Activated T-cell treated with anti-CD3 and anti-CD28 coated beads, Interleukin-2, amount 50 U/mL, for 72 hours (primary cell): ENCODE measurements at regions not wholly inside any gene's neighbourhood (a gene's known extent, or its start where the extent isn't known, plus 50 kb on each side); places are given as distances from the start of the nearest gene placed in this dataset.

ENCODE experiments used
- ATAC-seq, 2 donors: fragments of 150-1000 bp; cut with Tn5 transposase; replicated peaks in 1 of 2; 2 replicates each; pipeline ENCODE4 v1.10.0; 2021; ENCODE audit warnings: moderate library complexity in 2 of 2, mild to moderate bottlenecking in 1 of 2
- DNase-seq, 2 donors: peaks; one replicate each; pipeline ENCODE4 v3.0.0; 2021 to 2022; ENCODE audit warnings: mixed read lengths in 1 of 2
- H3K27ac Mint-ChIP-seq: one replicate; pipeline ENCODE4 v1.8.0; 2022; ENCODE audit warnings: mild to moderate bottlenecking, moderate library complexity, mixed read lengths
- H3K27me3 Mint-ChIP-seq: one replicate; pipeline ENCODE4 v1.8.0; 2022; ENCODE audit warnings: low read depth, mixed read lengths
- H3K36me3 Mint-ChIP-seq, 2 donors: one replicate each; pipeline ENCODE4 v1.8.0; 2022; ENCODE audit warnings: mixed read lengths in 2 of 2, mild to moderate bottlenecking in 1 of 2; ENCODE audit not compliant: insufficient read depth in 2 of 2
- H3K4me1 Mint-ChIP-seq: one replicate; pipeline ENCODE4 v1.8.0; 2022; ENCODE audit warnings: low read depth, mixed read lengths
- H3K4me3 Mint-ChIP-seq, 2 donors: one replicate each; pipeline ENCODE4 v1.8.0; 2022; ENCODE audit warnings: mild to moderate bottlenecking in 2 of 2, mixed read lengths in 2 of 2, moderate library complexity in 2 of 2
- H3K9me3 Mint-ChIP-seq, 2 donors: one replicate each; pipeline ENCODE4 v1.8.0; 2022; ENCODE audit warnings: mixed read lengths in 2 of 2

GRCh38 chr2:208945719-208946256 lies 478.1 kb upstream of the MAP2 start:
- Mint-ChIP-seq H3K27ac (no peak overlapping the region), H3K4me1 (no peaks in the 10 kb centered on the region), H3K4me3 (no peak overlapping the region), H3K27me3 (no peaks in the 10 kb centered on the region), H3K9me3 (peaks cover 3% of the 10 kb centered on the region in 2 donors), H3K36me3 (no peaks in the 10 kb centered on the region)
- DNase-seq (no peak), ATAC-seq (no peak)

- no peak overlapping the region for H3K4me3 Mint-ChIP-seq
- H3K27me3 Mint-ChIP-seq: no peaks in the 10 kb centered on the region
- DNase-seq (no peak), ATAC-seq (no peak)
- H3K9me3 Mint-ChIP-seq: peaks cover 3 to 5% of the 10 kb centered on the region in 2 donors
- H3K4me1 Mint-ChIP-seq: no peaks in the 10 kb centered on the region
- H3K36me3 Mint-ChIP-seq: no peaks in the 10 kb centered on the region
- no peak overlapping the region for H3K27ac Mint-ChIP-seq
Observed at GRCh38 chr2:208948073-208948472, 475.8 kb upstream of the MAP2 start.

GRCh38 chr2:208970070-208970469 lies 453.8 kb upstream of the MAP2 start:
- H3K27ac Mint-ChIP-seq: no peak overlapping the region
- H3K36me3 Mint-ChIP-seq: no peaks in the 10 kb centered on the region
- no peaks in the 10 kb centered on the region for H3K27me3 Mint-ChIP-seq
- peaks cover 3 to 4% of the 10 kb centered on the region in 2 donors for H3K9me3 Mint-ChIP-seq
- no peaks in the 10 kb centered on the region for H3K4me1 Mint-ChIP-seq
- ATAC-seq: no peak
- no peak overlapping the region for H3K4me3 Mint-ChIP-seq
- DNase-seq: no peak

GRCh38 chr2:208977582-208977981 lies 446.3 kb upstream of the MAP2 start:
- DNase-seq: no peak
- no peaks in the 10 kb centered on the region for H3K36me3 Mint-ChIP-seq
- ATAC-seq: no peak
- no peaks in the 10 kb centered on the region for H3K27me3 Mint-ChIP-seq
- peaks cover 1 to 2% of the 10 kb centered on the region in 2 donors for H3K9me3 Mint-ChIP-seq
- no peak overlapping the region for H3K4me3 Mint-ChIP-seq
- no peaks in the 10 kb centered on the region for H3K4me1 Mint-ChIP-seq
- H3K27ac Mint-ChIP-seq: no peak overlapping the region

GRCh38 chr2:208978946-208979345 lies 444.9 kb upstream of the MAP2 start:
- DNase-seq: no peak
- H3K4me1 Mint-ChIP-seq: no peaks in the 10 kb centered on the region
- no peak overlapping the region for H3K27ac Mint-ChIP-seq
- H3K36me3 Mint-ChIP-seq: no peaks in the 10 kb centered on the region
- H3K9me3 Mint-ChIP-seq: peaks cover 1 to 2% of the 10 kb centered on the region in 2 donors
- no peak for ATAC-seq
- H3K27me3 Mint-ChIP-seq: no peaks in the 10 kb centered on the region
- no peak overlapping the region for H3K4me3 Mint-ChIP-seq

GRCh38 chr2:208980321-208980720 lies 443.5 kb upstream of the MAP2 start:
- ATAC-seq (no peak), DNase-seq (no peak)
- H3K4me3 Mint-ChIP-seq: no peak overlapping the region
- H3K36me3 Mint-ChIP-seq: no peaks in the 10 kb centered on the region
- H3K9me3 Mint-ChIP-seq: peaks cover 1 to 6% of the 10 kb centered on the region in 2 donors
- no peaks in the 10 kb centered on the region for H3K4me1 Mint-ChIP-seq
- no peaks in the 10 kb centered on the region for H3K27me3 Mint-ChIP-seq
- no peak overlapping the region for H3K27ac Mint-ChIP-seq

GRCh38 chr2:208982831-208983230 lies 441.0 kb upstream of the MAP2 start:
- H3K4me1 Mint-ChIP-seq: no peaks in the 10 kb centered on the region
- no peaks in the 10 kb centered on the region for H3K27me3 Mint-ChIP-seq
- H3K27ac Mint-ChIP-seq: no peak overlapping the region
- peaks cover 1 to 6% of the 10 kb centered on the region in 2 donors for H3K9me3 Mint-ChIP-seq
- H3K4me3 Mint-ChIP-seq: no peak overlapping the region
- no peak for DNase-seq
- no peak for ATAC-seq
- no peaks in the 10 kb centered on the region for H3K36me3 Mint-ChIP-seq

- DNase-seq (no peak), ATAC-seq (no peak)
- Mint-ChIP-seq H3K4me1 (no peaks in the 10 kb centered on the region), H3K27me3 (no peaks in the 10 kb centered on the region), H3K27ac (no peak overlapping the region), H3K36me3 (no peaks in the 10 kb centered on the region), H3K9me3 (peaks cover under 1 to 4% of the 10 kb centered on the region in 2 donors), H3K4me3 (no peak overlapping the region)
Observed at GRCh38 chr2:208983486-208983885, 440.4 kb upstream of the MAP2 start.

- Mint-ChIP-seq H3K9me3 (peaks cover 0 to 4% of the 10 kb centered on the region in 2 donors), H3K4me1 (no peaks in the 10 kb centered on the region)
Observed at GRCh38 chr2:208984376-208985090, 439.3 kb upstream of the MAP2 start.

GRCh38 chr2:208985644-208986043 lies 438.2 kb upstream of the MAP2 start:
- H3K27me3 Mint-ChIP-seq: no peaks in the 10 kb centered on the region
- DNase-seq (no peak), ATAC-seq (no peak)
- H3K27ac Mint-ChIP-seq: no peak overlapping the region
- H3K9me3 Mint-ChIP-seq: peaks cover 0 to 4% of the 10 kb centered on the region in 2 donors
- H3K36me3 Mint-ChIP-seq: no peaks in the 10 kb centered on the region
- H3K4me1 Mint-ChIP-seq: no peaks in the 10 kb centered on the region
- no peak overlapping the region for H3K4me3 Mint-ChIP-seq

More at GRCh38 chr2:208984376-208985090, 439.3 kb upstream of the MAP2 start:
- no peak for ATAC-seq
- DNase-seq: no peak
- no peaks in the 10 kb centered on the region for H3K27me3 Mint-ChIP-seq
- no peak overlapping the region for H3K27ac Mint-ChIP-seq
- no peak overlapping the region for H3K4me3 Mint-ChIP-seq
- no peaks in the 10 kb centered on the region for H3K36me3 Mint-ChIP-seq

- DNase-seq (no peak), ATAC-seq (no peak)
- Mint-ChIP-seq H3K9me3 (peaks cover 3 to 5% of the 10 kb centered on the region in 2 donors), H3K27me3 (no peaks in the 10 kb centered on the region), H3K4me1 (no peaks in the 10 kb centered on the region), H3K27ac (no peak overlapping the region), H3K36me3 (no peaks in the 10 kb centered on the region), H3K4me3 (no peak overlapping the region)
Observed at GRCh38 chr2:208990716-208991115, 433.1 kb upstream of the MAP2 start.

- no peak for DNase-seq
- no peak overlapping the region for H3K27ac Mint-ChIP-seq
Observed at GRCh38 chr2:208999911-209000310, 423.9 kb upstream of the MAP2 start.

GRCh38 chr2:209002054-209002453 lies 421.8 kb upstream of the MAP2 start:
- H3K9me3 Mint-ChIP-seq: peaks cover 5 to 8% of the 10 kb centered on the region in 2 donors
- DNase-seq (no peak), ATAC-seq (no peak)
- peaks cover 0 to 2% of the 10 kb centered on the region in 2 donors for H3K36me3 Mint-ChIP-seq
- H3K27ac Mint-ChIP-seq: no peak overlapping the region
- no peak overlapping the region for H3K4me3 Mint-ChIP-seq
- no peaks in the 10 kb centered on the region for H3K27me3 Mint-ChIP-seq
- no peaks in the 10 kb centered on the region for H3K4me1 Mint-ChIP-seq

More at GRCh38 chr2:208999911-209000310, 423.9 kb upstream of the MAP2 start:
- ATAC-seq: no peak
- Mint-ChIP-seq H3K27me3 (no peaks in the 10 kb centered on the region), H3K36me3 (no peaks in the 10 kb centered on the region), H3K4me1 (no peaks in the 10 kb centered on the region), H3K9me3 (peaks cover 4 to 5% of the 10 kb centered on the region in 2 donors), H3K4me3 (no peak overlapping the region)

GRCh38 chr2:209005371-209005770 lies 418.5 kb upstream of the MAP2 start:
- Mint-ChIP-seq H3K4me1 (no peaks in the 10 kb centered on the region), H3K9me3 (peaks cover 4 to 8% of the 10 kb centered on the region in 2 donors), H3K36me3 (peaks cover 0 to 2% of the 10 kb centered on the region in 2 donors), H3K27me3 (no peaks in the 10 kb centered on the region), H3K4me3 (no peak overlapping the region), H3K27ac (no peak overlapping the region)
- DNase-seq (no peak), ATAC-seq (no peak)
